ENCODE measurements at regions not wholly inside any gene's neighbourhood (a gene's known extent, or its start where the extent isn't known, plus 50 kb on each side); places are given as distances from the start of the nearest gene placed in this dataset.

DNA sequence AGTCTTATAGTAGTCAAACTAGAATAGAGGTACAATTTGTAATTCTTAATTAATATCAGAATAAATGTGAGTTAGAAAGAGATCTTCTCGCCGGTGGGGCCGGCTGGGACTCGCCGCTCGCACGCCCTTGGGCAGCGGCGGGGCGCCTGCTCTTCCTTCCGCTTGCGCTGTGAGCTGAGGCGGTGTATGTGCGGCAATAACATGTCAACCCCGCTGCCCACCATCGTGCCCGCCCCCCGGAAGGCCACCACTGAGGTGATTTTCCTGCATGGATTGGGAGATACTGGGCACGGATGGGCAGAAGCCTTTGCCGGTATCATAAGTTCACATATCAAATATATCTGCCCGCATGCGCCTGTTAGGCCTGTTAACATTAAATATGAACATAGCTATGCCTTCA, 123.7 kb upstream of the OGFRL1 start:
- no peaks in the 10 kb centered on the region for H3K79me2 ChIP-seq (ENCODE audit: insufficient read depth, low read length)
- TF ChIP-seq, protein P1, sequence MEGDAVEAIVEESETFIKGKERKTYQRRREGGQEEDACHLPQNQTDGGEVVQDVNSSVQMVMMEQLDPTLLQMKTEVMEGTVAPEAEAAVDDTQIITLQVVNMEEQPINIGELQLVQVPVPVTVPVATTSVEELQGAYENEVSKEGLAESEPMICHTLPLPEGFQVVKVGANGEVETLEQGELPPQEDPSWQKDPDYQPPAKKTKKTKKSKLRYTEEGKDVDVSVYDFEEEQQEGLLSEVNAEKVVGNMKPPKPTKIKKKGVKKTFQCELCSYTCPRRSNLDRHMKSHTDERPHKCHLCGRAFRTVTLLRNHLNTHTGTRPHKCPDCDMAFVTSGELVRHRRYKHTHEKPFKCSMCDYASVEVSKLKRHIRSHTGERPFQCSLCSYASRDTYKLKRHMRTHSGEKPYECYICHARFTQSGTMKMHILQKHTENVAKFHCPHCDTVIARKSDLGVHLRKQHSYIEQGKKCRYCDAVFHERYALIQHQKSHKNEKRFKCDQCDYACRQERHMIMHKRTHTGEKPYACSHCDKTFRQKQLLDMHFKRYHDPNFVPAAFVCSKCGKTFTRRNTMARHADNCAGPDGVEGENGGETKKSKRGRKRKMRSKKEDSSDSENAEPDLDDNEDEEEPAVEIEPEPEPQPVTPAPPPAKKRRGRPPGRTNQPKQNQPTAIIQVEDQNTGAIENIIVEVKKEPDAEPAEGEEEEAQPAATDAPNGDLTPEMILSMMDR (IDR thresholded peaks at IDR 0.05; ENCODE audit: extremely low read depth, low read depth, low read length) = no peak
- H3K27me3 ChIP-seq (ENCODE audit: insufficient read depth, low read length) = peaks cover 8% of the 10 kb centered on the region
- no peak overlapping the region for H3K4me3 ChIP-seq (ENCODE audit: insufficient read depth, low read length)
- H2AFZ ChIP-seq (ENCODE audit: low read length) = no peak overlapping the region
- no peaks in the 10 kb centered on the region for H3K4me1 ChIP-seq (ENCODE audit: insufficient read depth, low read length)
- no peaks in the 10 kb centered on the region for H3K9me3 ChIP-seq (ENCODE audit: low read depth, low read length)
- H3K36me3 ChIP-seq (ENCODE audit: insufficient read depth, low read length) = no peaks in the 10 kb centered on the region
- H4K20me1 ChIP-seq (ENCODE audit: insufficient read depth, low read length) = no peaks in the 10 kb centered on the region
- DNase-seq (ENCODE audit: insufficient read length, low spot score, missing footprints) = no peak
- H3K4me2 ChIP-seq (ENCODE audit: insufficient read depth, low read length) = no peak overlapping the region
- H3K27ac ChIP-seq (ENCODE audit: low read depth, low read length) = no peak overlapping the region

DNA sequence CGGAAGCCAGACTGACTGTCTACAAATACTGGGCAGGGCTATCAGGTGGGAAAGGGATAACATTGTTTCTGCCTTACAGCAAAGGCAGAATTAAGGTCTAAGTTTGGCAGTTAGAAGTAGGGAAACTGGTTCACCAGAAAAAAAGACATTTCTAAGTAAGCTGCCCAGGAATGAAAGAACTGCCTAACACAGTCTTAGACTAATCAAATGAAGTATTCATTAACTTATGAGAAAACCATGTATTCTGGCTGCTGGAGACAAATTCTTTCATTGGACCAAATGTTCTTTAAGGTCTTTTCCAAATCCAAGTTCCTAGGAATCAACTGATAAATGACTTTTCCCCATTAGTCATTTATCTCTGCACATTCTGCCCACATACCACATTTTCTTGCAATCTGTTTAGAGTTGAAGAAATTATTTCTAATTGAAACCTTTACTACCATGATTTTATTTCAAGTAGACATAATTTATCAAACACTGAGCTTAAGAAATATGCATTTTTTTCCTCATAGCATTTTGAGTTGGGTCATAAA, 120.3 kb upstream of the OGFRL1 start:
- Histone ChIP-seq H3K9me3 (ENCODE audit: low read depth, low read length) (no peaks in the 10 kb centered on the region), H3K4me3 (ENCODE audit: insufficient read depth, low read length) (no peak overlapping the region), H4K20me1 (ENCODE audit: insufficient read depth, low read length) (no peaks in the 10 kb centered on the region), H3K27ac (ENCODE audit: low read depth, low read length) (no peak overlapping the region), H3K4me1 (ENCODE audit: insufficient read depth, low read length) (no peaks in the 10 kb centered on the region), H3K79me2 (ENCODE audit: insufficient read depth, low read length) (no peaks in the 10 kb centered on the region), H3K27me3 (ENCODE audit: insufficient read depth, low read length) (peaks cover 11% of the 10 kb centered on the region), H2AFZ (ENCODE audit: low read length) (no peak overlapping the region), H3K4me2 (ENCODE audit: insufficient read depth, low read length) (no peak overlapping the region), H3K36me3 (ENCODE audit: insufficient read depth, low read length) (no peaks in the 10 kb centered on the region)
- TF ChIP-seq, protein P1 (IDR thresholded peaks at IDR 0.05; ENCODE audit: extremely low read depth, low read depth, low read length) = no peak
- no peak for DNase-seq (ENCODE audit: insufficient read length, low spot score, missing footprints)

DNA sequence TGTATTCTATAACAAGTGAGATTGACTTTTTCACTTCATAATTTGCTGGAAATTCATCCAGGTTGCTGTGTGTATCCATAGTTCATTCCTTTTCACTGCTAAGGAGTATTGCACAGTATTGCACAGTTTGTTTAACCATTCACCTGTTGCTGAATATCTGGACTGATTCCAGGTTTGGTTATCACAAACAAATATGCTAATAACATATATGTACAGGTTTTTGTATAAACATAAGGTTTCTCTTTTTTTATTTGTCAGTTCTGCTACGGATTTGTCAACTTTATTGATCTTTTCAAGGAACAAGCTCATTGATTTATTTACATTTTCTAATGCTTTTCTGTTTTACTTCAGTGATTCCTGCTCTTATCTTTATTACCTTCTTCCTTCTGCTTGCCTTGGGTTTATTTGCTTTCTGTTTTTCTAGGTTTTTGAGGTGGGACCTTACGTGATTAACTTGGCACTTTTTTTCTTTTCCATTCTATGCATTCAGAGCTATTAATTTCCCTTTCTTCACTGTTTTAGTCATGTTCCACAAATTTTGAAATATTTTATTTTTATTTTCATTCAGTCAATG, 117.0 kb upstream of the OGFRL1 start:
- H3K79me2 ChIP-seq (ENCODE audit: insufficient read depth, low read length) = no peaks in the 10 kb centered on the region
- H3K4me3 ChIP-seq (ENCODE audit: insufficient read depth, low read length) = no peak overlapping the region
- peaks cover 13% of the 10 kb centered on the region for H3K27me3 ChIP-seq (ENCODE audit: insufficient read depth, low read length)
- H3K36me3 ChIP-seq (ENCODE audit: insufficient read depth, low read length) = no peaks in the 10 kb centered on the region
- H3K27ac ChIP-seq (ENCODE audit: low read depth, low read length) = no peak overlapping the region
- no peaks in the 10 kb centered on the region for H4K20me1 ChIP-seq (ENCODE audit: insufficient read depth, low read length)
- no peak for DNase-seq (ENCODE audit: insufficient read length, low spot score, missing footprints)
- TF ChIP-seq, protein P1 (IDR thresholded peaks at IDR 0.05; ENCODE audit: extremely low read depth, low read depth, low read length) = no peak
- no peak overlapping the region for H3K4me2 ChIP-seq (ENCODE audit: insufficient read depth, low read length)
- no peaks in the 10 kb centered on the region for H3K4me1 ChIP-seq (ENCODE audit: insufficient read depth, low read length)
- H3K9me3 ChIP-seq (ENCODE audit: low read depth, low read length) = no peaks in the 10 kb centered on the region
- no peak overlapping the region for H2AFZ ChIP-seq (ENCODE audit: low read length)

DNA sequence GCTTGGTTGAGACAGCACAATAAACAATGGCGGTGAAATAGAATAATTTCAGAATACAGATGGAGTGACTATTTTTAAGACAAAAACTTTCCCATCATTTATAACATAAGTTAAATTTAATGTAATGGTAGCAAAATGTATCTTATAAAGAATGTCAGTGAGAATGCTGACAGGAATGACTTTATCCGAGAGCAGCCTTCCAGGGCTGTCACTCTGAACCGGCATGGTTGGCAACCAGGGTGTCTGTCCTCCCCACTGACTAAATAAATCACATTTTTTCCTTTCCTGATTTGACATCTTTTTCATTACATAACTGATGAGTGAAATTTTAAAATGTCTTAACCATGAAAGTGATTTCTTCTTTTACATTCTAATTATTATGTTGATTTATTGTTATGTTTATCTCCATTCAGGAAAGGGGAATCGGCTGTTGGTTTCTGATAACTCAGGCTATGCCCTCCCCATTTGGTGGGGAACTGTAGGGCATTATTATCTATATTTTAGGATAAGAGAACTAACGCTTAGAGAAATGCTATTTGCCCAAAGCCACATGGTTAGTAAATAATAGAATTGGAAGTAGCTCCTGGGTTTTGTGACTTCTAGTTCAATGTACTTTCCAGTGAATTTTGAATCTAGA, 109.2 kb upstream of the OGFRL1 start:
- Histone ChIP-seq H3K9me3 (ENCODE audit: low read depth, low read length) (no peaks in the 10 kb centered on the region), H2AFZ (ENCODE audit: low read length) (no peak overlapping the region), H4K20me1 (ENCODE audit: insufficient read depth, low read length) (no peaks in the 10 kb centered on the region), H3K4me1 (ENCODE audit: insufficient read depth, low read length) (peaks cover 13% of the 10 kb centered on the region), H3K27me3 (ENCODE audit: insufficient read depth, low read length) (no peaks in the 10 kb centered on the region), H3K4me2 (ENCODE audit: insufficient read depth, low read length) (no peak overlapping the region), H3K4me3 (ENCODE audit: insufficient read depth, low read length) (no peak overlapping the region), H3K36me3 (ENCODE audit: insufficient read depth, low read length) (no peaks in the 10 kb centered on the region), H3K27ac (ENCODE audit: low read depth, low read length) (no peak overlapping the region), H3K79me2 (ENCODE audit: insufficient read depth, low read length) (no peaks in the 10 kb centered on the region)
- DNase-seq (ENCODE audit: insufficient read length, low spot score, missing footprints) = no peak
- TF ChIP-seq, protein P1 (IDR thresholded peaks at IDR 0.05; ENCODE audit: extremely low read depth, low read depth, low read length) = no peak
